ENCODE measurements at regions not wholly inside any gene's neighbourhood (a gene's known extent, or its start where the extent isn't known, plus 50 kb on each side); places are given as distances from the start of the nearest gene placed in this dataset.
"Not testable (repeated sequence)": the region's sequence is repeated elsewhere in the genome, so short reads cannot be mapped to it uniquely, and the experiment has no call there.

DNA sequence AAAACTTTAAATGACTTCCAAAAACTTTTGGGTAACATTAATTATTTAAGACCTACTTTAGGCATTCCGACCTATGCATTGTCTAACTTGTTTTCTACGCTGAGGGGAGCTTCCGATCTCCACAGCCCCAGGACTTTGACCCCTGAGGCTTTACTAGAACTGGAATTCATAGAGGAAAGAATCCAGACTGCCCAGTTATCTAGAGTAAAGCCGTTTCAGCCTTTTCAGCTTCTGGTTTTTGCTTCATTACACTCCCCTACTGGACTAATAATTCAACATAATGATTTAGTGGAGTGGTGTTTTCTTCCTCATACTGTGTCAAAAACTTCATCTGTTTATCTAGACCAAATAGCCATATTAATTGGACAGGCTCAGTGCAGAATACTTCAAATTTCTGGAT is 571.9 kb upstream of the PTGER4 start:
- TF ChIP-seq FOXK2 (IDR thresholded peaks at IDR 0.05); SP1 (IDR thresholded peaks at IDR 0.05); ARNT (IDR thresholded peaks at IDR 0.05); LEF1 (IDR thresholded peaks at IDR 0.05; ENCODE audit: borderline replicate concordance); ZNF384 (IDR thresholded peaks at IDR 0.05); TARDBP (IDR thresholded peaks at IDR 0.05); HDGF (IDR thresholded peaks at IDR 0.05; ENCODE audit: borderline replicate concordance); FOXA1 (IDR thresholded peaks at IDR 0.05); SUZ12 (IDR thresholded peaks at IDR 0.05); PKNOX1 (IDR thresholded peaks at IDR 0.05); FOXM1 (IDR thresholded peaks at IDR 0.05; ENCODE audit: borderline replicate concordance); BHLHE40 (IDR thresholded peaks at IDR 0.05; ENCODE audit: borderline replicate concordance); ELF4 (IDR thresholded peaks at IDR 0.05); L3MBTL2 (conservative IDR thresholded peaks at IDR 0.05): not testable (repeated sequence)
